ENCODE measurements at regions not wholly inside any gene's neighbourhood (a gene's known extent, or its start where the extent isn't known, plus 50 kb on each side); places are given as distances from the start of the nearest gene placed in this dataset.

- H3K4me3 ChIP-seq = no peak overlapping the region
- no peak overlapping the region for H3K27ac ChIP-seq
- peaks cover 0 to 4% (median 0%) of the 10 kb centered on the region in 3 donors for H3K9me3 ChIP-seq
- no peaks in the 10 kb centered on the region for H3K27me3 ChIP-seq
- intact Hi-C loops (cut with DNase I; ENCODE audit: low total_unique reads) = no loop called here
- TF ChIP-seq CTCF (IDR thresholded peaks at IDR 0.05) = no peak
- no peaks in the 10 kb centered on the region for H3K36me3 ChIP-seq
- H3K4me1 ChIP-seq = no peaks in the 10 kb centered on the region
- DNase-seq = no peak
Measured at GRCh38 chr1:78237364-78237916, 191.7 kb downstream of the GIPC2 start.

GRCh38 chr1:78240191-78240590 lies 194.4 kb downstream of the GIPC2 start:
- peaks cover 0 to 4% (median 0%) of the 10 kb centered on the region in 3 donors for H3K9me3 ChIP-seq
- no peak for TF ChIP-seq CTCF (IDR thresholded peaks at IDR 0.05)
- intact Hi-C loops (cut with DNase I; ENCODE audit: low total_unique reads) = no loop called here
- no peaks in the 10 kb centered on the region for H3K4me1 ChIP-seq
- no peaks in the 10 kb centered on the region for H3K36me3 ChIP-seq
- H3K4me3 ChIP-seq = no peak overlapping the region
- no peaks in the 10 kb centered on the region for H3K27me3 ChIP-seq
- H3K27ac ChIP-seq = no peak overlapping the region
- no peak for DNase-seq

GRCh38 chr1:78240755-78241154 lies 195.0 kb downstream of the GIPC2 start:
- DNase-seq = no peak
- peaks cover 0 to 4% (median 0%) of the 10 kb centered on the region in 3 donors for H3K9me3 ChIP-seq
- TF ChIP-seq CTCF (IDR thresholded peaks at IDR 0.05) = no peak
- no peak overlapping the region for H3K27ac ChIP-seq
- intact Hi-C loops (cut with DNase I; ENCODE audit: low total_unique reads) = no loop called here
- no peaks in the 10 kb centered on the region for H3K27me3 ChIP-seq
- no peaks in the 10 kb centered on the region for H3K4me1 ChIP-seq
- H3K4me3 ChIP-seq = no peak overlapping the region
- no peaks in the 10 kb centered on the region for H3K36me3 ChIP-seq

GRCh38 chr1:78247079-78247478 lies 201.3 kb downstream of the GIPC2 start:
- Histone ChIP-seq H3K36me3 (no peaks in the 10 kb centered on the region), H3K4me3 (no peak overlapping the region), H3K9me3 (no peaks in the 10 kb centered on the region), H3K4me1 (no peaks in the 10 kb centered on the region), H3K27ac (no peak overlapping the region), H3K27me3 (no peaks in the 10 kb centered on the region)
- no peak for DNase-seq
- TF ChIP-seq CTCF (IDR thresholded peaks at IDR 0.05) = no peak
- intact Hi-C loops (cut with DNase I; ENCODE audit: low total_unique reads) = no loop called here

GRCh38 chr1:78250201-78250600 lies 204.4 kb downstream of the GIPC2 start:
- H3K27me3 ChIP-seq = no peaks in the 10 kb centered on the region
- no peaks in the 10 kb centered on the region for H3K9me3 ChIP-seq
- no peak overlapping the region for H3K27ac ChIP-seq
- intact Hi-C loops (cut with DNase I; ENCODE audit: low total_unique reads) = no loop called here
- TF ChIP-seq CTCF (IDR thresholded peaks at IDR 0.05) = no peak
- H3K4me3 ChIP-seq = no peak overlapping the region
- no peaks in the 10 kb centered on the region for H3K36me3 ChIP-seq
- no peak for DNase-seq
- H3K4me1 ChIP-seq = no peaks in the 10 kb centered on the region

GRCh38 chr1:78254517-78254916 lies 208.8 kb downstream of the GIPC2 start:
- H3K9me3 ChIP-seq = no peaks in the 10 kb centered on the region
- intact Hi-C loops (cut with DNase I; ENCODE audit: low total_unique reads) = no loop called here
- no peaks in the 10 kb centered on the region for H3K36me3 ChIP-seq
- no peak for TF ChIP-seq CTCF (IDR thresholded peaks at IDR 0.05)
- no peak for DNase-seq
- peaks cover 0 to 3% of the 10 kb centered on the region in 2 donors for H3K27me3 ChIP-seq
- no peak overlapping the region for H3K27ac ChIP-seq
- H3K4me3 ChIP-seq = no peak overlapping the region
- H3K4me1 ChIP-seq = no peaks in the 10 kb centered on the region
